Activated CD8-positive, alpha-beta T cell treated with anti-CD3 and anti-CD28 coated beads, Interleukin-2, amount 10 ng/mL, durations not matched to agents 7 days and 5 days (primary cell): ENCODE measurements at regions not wholly inside any gene's neighbourhood (a gene's known extent, or its start where the extent isn't known, plus 50 kb on each side); places are given as distances from the start of the nearest gene placed in this dataset.

ENCODE experiments used
- ATAC-seq: fragments of 150-1000 bp; cut with Tn5 transposase; one replicate; pipeline ENCODE4 v1.10.0; 2021; ENCODE audit warnings: moderate library complexity
- CTCF ChIA-PET: fragments of 350-600 bp; sonication (Branson Sonifier 250); formaldehyde crosslinking; loops from one replicate; lab custom pipeline; 2021; ENCODE audit warnings: antibody characterized with exemption; lab: Charles Lee
- POLR2A ChIA-PET: fragments of 350-600 bp; sonication (Branson Sonifier 250); formaldehyde crosslinking; loops from one replicate; lab custom pipeline; 2021; ENCODE audit warnings: antibody characterized with exemption; lab: Charles Lee
- DNase-seq: peaks from one replicate; pipeline ENCODE4 v3.0.0-alpha.2; 2020
- H3K27ac Mint-ChIP-seq: one replicate; pipeline ENCODE4 v1.8.0; 2021; ENCODE audit warnings: mild to moderate bottlenecking, mixed read lengths
- H3K27me3 Mint-ChIP-seq: one replicate; pipeline ENCODE4 v1.8.0; 2021; ENCODE audit warnings: low read depth, mixed read lengths
- H3K36me3 Mint-ChIP-seq: one replicate; pipeline ENCODE4 v1.8.0; 2021; ENCODE audit warnings: low read depth, mixed read lengths
- H3K4me1 Mint-ChIP-seq: one replicate; pipeline ENCODE4 v1.8.0; 2021; ENCODE audit warnings: low read depth, mixed read lengths
- H3K4me3 Mint-ChIP-seq: one replicate; pipeline ENCODE4 v1.8.0; 2021; ENCODE audit warnings: mild to moderate bottlenecking, mixed read lengths
- H3K9me3 Mint-ChIP-seq: one replicate; pipeline ENCODE4 v1.8.0; 2022; ENCODE audit warnings: mixed read lengths; ENCODE audit not compliant: insufficient read depth

DNA sequence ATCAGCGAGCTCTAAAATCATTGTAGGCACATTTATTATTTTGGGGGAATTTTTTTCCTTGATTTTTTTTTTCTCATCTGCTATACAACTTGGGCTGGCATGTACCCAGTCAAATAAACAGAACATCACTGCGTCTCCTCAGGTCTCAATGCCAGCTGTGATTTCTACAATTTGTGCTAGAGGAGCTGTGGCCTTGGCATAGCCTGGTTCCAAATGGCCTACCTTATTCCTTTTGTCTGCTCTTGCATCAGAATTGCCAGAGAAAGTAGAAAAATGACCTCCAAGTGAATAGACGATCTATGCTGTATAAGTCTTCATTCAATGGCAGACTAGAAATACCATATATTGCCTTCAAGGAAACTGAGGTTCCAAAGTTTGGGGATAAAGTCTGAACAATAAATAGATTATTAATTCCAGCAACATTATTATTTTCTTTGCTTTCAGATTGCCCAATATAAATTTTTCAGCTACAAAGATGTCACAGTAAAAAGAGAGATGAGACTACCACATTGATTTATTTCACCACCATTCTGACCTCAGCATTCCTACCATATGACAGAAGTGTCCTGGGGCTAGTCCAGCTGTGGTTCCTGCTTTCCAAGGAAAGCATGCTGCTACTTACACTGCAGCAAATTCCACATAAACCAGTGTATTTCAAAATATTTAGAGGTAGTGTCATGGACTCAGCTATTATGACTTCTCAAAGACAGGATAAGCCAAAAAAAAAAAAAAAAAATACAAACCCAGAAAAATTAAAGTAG is 493.9 kb upstream of the ZNF385D start:
- no peaks in the 10 kb centered on the region for H3K9me3 Mint-ChIP-seq
- DNase-seq = no peak
- ChIA-PET POLR2A (no interaction called here), CTCF (no interaction called here)
- no peak overlapping the region for H3K4me3 Mint-ChIP-seq
- H3K27ac Mint-ChIP-seq = no peak overlapping the region
- no peaks in the 10 kb centered on the region for H3K36me3 Mint-ChIP-seq
- no peaks in the 10 kb centered on the region for H3K27me3 Mint-ChIP-seq
- H3K4me1 Mint-ChIP-seq = no peaks in the 10 kb centered on the region
- no peak for ATAC-seq

DNA sequence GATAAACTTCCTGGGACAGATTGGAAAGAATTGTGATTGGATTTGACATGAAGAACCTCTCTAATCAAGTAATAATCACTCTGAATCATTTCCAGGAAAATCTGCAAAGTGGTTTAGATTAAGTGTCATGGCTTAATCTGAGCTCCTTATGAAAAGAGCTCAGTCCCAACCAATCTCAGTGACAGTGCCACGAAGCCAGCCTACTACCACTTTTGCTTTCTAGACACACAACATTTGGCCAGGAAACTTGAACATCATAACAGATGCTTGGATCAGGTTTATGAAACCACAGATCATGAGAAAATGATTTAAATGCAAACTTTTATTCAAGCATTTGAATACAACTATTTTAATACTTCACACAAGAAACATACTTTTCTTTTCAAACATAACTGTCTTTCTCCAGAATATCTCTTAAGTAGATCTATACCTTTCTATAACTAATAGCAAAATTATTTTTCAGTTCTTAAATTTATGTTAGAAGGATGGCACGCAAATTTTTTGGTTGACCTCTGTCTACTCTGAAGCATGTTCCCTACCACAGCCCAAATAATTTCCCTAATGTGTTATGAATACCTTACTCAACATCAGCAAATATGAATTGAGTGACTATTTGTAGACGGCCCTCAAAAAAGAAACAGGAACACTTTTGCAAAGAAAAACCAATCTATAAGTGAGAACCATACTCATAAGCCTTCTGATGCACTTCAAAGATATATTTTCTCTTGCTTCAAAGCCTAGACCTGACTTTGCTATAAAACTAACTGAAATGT is 495.0 kb upstream of the ZNF385D start:
- DNase-seq (no peak), ATAC-seq (no peak)
- POLR2A ChIA-PET = no interaction called here
- Mint-ChIP-seq H3K36me3 (no peaks in the 10 kb centered on the region), H3K27me3 (no peaks in the 10 kb centered on the region), H3K27ac (no peak overlapping the region), H3K4me1 (no peaks in the 10 kb centered on the region), H3K4me3 (no peak overlapping the region), H3K9me3 (no peaks in the 10 kb centered on the region)
- CTCF ChIA-PET = no interaction called here

DNA sequence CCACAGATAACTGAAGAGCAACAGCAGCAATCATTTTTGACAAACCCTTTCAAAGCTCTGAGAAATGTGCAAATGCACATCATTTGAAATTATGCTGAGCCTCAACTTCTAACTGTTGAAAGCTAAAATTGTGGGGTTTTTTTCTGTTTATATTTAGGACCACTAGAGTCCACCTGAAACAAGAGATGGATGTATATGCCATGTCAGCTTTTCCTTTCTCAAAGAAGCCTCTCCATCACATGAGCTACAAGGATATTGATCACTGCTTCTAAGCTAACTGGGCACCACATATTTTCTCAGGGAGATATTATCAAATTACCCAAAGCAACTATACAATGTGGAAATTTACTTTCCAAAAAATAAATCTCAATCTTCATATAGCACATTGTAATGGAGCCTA is 498.6 kb upstream of the ZNF385D start:
- no peaks in the 10 kb centered on the region for H3K9me3 Mint-ChIP-seq
- no peaks in the 10 kb centered on the region for H3K36me3 Mint-ChIP-seq
- H3K27ac Mint-ChIP-seq = no peak overlapping the region
- DNase-seq (no peak), ATAC-seq (no peak)
- H3K27me3 Mint-ChIP-seq = no peaks in the 10 kb centered on the region
- ChIA-PET POLR2A (no interaction called here), CTCF (no interaction called here)
- no peak overlapping the region for H3K4me3 Mint-ChIP-seq
- no peaks in the 10 kb centered on the region for H3K4me1 Mint-ChIP-seq

DNA sequence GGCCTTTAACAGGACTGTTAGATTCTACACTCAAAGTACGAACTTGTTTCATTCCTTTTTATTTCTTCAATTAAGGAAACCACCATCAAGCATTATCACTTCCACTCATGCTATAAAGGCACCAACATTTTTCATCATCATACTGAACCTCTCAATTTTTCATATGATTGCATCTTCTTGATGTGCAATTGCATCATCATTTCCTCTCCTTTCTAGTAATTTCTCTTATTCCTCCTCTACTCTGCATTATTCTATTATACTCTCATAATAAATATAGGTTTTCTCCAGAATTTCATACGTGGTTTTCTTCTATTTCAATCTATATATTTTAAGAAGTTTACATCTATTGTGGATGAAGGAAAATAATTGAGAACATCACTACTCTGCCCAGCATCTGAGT is 506.2 kb upstream of the ZNF385D start:
- Mint-ChIP-seq H3K4me1 (no peaks in the 10 kb centered on the region), H3K9me3 (no peaks in the 10 kb centered on the region), H3K27ac (no peak overlapping the region), H3K4me3 (no peak overlapping the region), H3K27me3 (no peaks in the 10 kb centered on the region), H3K36me3 (no peaks in the 10 kb centered on the region)
- CTCF ChIA-PET = no interaction called here
- DNase-seq = no peak
- POLR2A ChIA-PET = no interaction called here
- no peak for ATAC-seq

DNA sequence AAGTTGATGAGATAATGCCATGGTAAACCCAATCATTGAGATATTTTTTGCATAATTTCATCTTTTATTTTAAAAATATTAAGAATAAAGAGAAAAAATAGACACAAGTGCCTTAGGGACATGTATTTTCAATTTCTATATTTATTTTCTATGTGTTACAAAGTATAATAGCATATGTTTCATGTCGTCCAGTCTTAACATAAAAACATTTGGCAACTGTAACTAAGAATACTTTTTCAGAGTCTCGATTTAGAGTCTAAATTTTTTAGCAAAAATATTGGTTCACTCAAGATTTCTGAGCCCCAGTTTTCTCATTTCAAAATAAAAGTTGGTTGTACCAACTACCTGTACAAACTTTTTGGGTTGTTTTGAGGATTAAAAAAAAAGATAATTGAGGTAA is 511.4 kb upstream of the ZNF385D start:
- no peak overlapping the region for H3K27ac Mint-ChIP-seq
- no peaks in the 10 kb centered on the region for H3K9me3 Mint-ChIP-seq
- H3K27me3 Mint-ChIP-seq = no peaks in the 10 kb centered on the region
- H3K36me3 Mint-ChIP-seq = no peaks in the 10 kb centered on the region
- no peak for ATAC-seq
- ChIA-PET CTCF (no interaction called here), POLR2A (no interaction called here)
- no peak overlapping the region for H3K4me3 Mint-ChIP-seq
- no peaks in the 10 kb centered on the region for H3K4me1 Mint-ChIP-seq
- no peak for DNase-seq

DNA sequence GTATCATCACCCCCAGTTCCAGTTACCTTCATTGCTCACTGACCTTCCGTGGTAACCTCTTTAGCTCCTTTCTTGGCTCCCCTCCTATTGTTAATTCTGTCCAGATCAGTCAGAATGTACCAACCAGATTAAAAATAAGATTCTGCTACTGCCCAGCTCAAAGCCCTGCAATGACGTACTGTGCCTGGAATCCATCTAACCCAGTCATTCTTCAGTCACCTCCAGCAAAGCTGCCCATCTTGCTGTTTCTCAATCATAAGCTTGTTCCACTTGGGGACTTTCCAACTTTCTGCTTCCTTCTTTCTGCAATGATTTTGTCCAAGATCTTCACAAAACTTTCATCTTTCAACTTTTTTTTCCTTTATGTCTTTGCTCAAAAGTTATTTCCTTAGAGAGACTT is 512.0 kb upstream of the ZNF385D start:
- Mint-ChIP-seq H3K27ac (no peak overlapping the region), H3K9me3 (no peaks in the 10 kb centered on the region)
- DNase-seq = no peak

DNA sequence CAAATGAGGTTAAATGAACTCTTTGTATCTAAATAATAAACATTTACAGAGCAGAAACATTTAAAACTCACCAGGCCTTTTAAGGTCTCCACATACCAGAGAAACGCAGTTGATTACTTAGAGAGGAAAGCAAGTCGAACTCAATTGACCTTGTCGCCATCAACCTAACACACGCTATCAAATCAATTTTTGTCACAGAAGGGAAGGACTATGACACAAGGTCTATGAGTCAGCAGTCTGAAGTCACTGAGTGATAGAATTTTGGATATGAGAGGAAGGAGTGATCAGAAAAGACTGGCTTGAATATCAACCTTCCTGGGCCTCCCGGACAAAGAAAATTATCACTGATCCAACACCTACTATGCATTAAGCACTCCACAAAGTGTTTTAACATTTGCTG is 514.4 kb upstream of the ZNF385D start:
- H3K9me3 Mint-ChIP-seq = no peaks in the 10 kb centered on the region
- no peak for ATAC-seq
- no peaks in the 10 kb centered on the region for H3K4me1 Mint-ChIP-seq
- ChIA-PET POLR2A (no interaction called here), CTCF (no interaction called here)
- no peak for DNase-seq
- no peak overlapping the region for H3K27ac Mint-ChIP-seq
- H3K4me3 Mint-ChIP-seq = no peak overlapping the region
- H3K36me3 Mint-ChIP-seq = no peaks in the 10 kb centered on the region
- H3K27me3 Mint-ChIP-seq = no peaks in the 10 kb centered on the region

More for the DNA sequence above, 512.0 kb upstream of the ZNF385D start:
- ChIA-PET CTCF (no interaction called here), POLR2A (no interaction called here)
- Mint-ChIP-seq H3K36me3 (no peaks in the 10 kb centered on the region), H3K4me3 (no peak overlapping the region), H3K27me3 (no peaks in the 10 kb centered on the region), H3K4me1 (no peaks in the 10 kb centered on the region)
- no peak for ATAC-seq

DNA sequence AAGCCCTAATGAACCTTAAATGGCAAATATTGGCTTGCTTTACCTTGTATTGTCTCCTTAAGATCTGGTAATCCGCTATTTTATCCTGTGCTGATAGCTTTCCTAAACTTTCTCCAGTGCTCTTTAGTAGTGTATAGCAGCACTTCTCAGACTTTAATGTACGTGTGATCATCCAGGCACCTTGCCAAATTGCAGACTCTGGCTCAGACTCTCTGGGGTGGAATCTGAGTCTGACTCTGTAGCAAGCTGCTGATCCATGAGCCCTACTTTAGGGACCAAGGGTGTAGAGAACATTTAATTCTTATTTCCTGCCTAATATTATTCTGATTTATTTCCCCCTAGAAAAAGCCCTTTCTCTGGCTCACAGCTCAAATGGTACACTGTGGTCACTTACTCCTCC is 518.8 kb upstream of the ZNF385D start:
- ATAC-seq = no peak
- Mint-ChIP-seq H3K36me3 (no peaks in the 10 kb centered on the region), H3K4me3 (no peak overlapping the region), H3K9me3 (no peaks in the 10 kb centered on the region), H3K4me1 (no peaks in the 10 kb centered on the region), H3K27me3 (no peaks in the 10 kb centered on the region), H3K27ac (no peak overlapping the region)
- no peak for DNase-seq
- CTCF ChIA-PET = no interaction called here
- POLR2A ChIA-PET = no interaction called here

DNA sequence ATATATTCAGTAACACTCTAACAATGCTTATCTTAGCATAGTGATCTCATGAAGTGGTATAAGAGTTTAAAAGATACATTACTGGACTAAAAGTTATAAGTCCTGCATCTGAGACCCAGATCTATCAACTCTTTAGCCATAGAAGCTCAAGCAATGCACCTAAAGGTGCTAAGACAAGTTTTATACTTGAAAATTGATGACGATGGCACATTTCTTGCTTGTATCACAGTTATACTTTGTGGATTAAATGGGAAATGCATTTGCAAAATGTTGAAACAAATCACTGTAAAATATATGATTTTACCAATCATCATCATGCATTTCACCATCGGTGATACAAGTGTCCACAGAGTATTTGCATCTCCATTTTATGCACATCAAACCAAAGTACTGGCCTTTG is 525.3 kb upstream of the ZNF385D start:
- no peak for ATAC-seq
- Mint-ChIP-seq H3K4me1 (no peaks in the 10 kb centered on the region), H3K36me3 (no peaks in the 10 kb centered on the region), H3K27ac (no peak overlapping the region), H3K4me3 (no peak overlapping the region), H3K27me3 (no peaks in the 10 kb centered on the region), H3K9me3 (no peaks in the 10 kb centered on the region)
- ChIA-PET CTCF (no interaction called here), POLR2A (no interaction called here)
- no peak for DNase-seq

DNA sequence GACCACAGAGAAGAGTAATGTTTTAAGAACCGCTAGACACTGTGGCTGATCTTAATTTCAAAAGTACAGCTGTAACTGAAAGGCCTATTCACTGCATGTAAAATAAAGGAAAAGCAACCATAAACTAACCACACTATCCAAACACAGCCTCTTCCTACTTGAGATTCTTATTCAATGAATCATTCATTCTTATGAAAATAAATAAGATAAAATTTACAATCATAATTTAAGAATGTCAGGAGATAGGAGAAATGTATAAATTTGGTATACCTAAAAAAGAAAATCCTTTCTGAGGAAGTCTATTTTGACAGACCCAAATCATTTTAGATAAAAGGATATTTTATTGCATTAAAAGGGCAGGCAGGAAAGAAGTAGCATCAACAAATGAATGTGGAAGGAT is 533.5 kb upstream of the ZNF385D start:
- Mint-ChIP-seq H3K4me1 (no peaks in the 10 kb centered on the region), H3K27ac (no peak overlapping the region), H3K27me3 (no peaks in the 10 kb centered on the region), H3K4me3 (no peak overlapping the region), H3K9me3 (no peaks in the 10 kb centered on the region), H3K36me3 (no peaks in the 10 kb centered on the region)
- POLR2A ChIA-PET = no interaction called here
- no peak for DNase-seq
- ATAC-seq = no peak
- CTCF ChIA-PET = no interaction called here

DNA sequence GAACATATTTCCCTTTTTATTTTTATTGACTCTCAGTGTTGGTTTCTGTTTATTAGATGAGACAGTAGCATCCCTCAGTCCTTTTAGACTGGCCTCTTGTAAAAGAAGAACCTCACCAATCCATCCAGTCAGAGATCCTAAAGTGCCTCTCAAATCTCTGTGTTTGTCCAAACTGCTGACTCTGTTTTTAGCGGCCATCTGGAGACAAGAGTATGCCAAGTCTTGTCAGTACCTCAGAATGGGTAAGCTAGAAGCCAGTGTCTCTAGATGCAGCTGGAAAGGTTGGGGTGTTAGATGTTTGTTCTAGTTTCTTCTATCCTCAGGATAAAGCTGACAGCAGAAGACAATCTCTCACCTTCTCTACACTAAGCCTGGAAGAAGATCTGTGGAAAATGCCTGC is 537.7 kb upstream of the ZNF385D start:
- no peak for DNase-seq
- Mint-ChIP-seq H3K4me3 (no peak overlapping the region), H3K36me3 (no peaks in the 10 kb centered on the region), H3K9me3 (no peaks in the 10 kb centered on the region), H3K4me1 (no peaks in the 10 kb centered on the region), H3K27me3 (no peaks in the 10 kb centered on the region), H3K27ac (no peak overlapping the region)
- CTCF ChIA-PET = no interaction called here
- ATAC-seq = no peak
- POLR2A ChIA-PET = no interaction called here

DNA sequence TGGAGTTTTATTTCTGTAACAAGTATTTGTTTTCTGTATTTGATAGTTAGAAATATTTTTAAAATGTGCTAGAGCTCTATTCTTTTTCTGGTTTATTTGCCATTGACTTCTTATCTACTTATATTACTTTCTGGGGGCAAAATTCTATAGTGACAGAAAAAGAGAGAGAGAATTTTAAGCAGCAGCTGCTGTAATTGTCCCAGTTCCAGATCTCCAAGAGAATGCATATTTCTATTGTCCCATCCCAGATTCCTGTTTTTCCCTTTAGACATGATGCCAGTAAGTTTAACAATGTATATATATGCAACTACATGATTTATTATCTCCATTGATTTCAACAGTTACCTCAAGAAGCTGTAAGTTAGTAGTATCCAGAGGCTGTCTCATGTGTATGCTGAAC is 541.7 kb upstream of the ZNF385D start:
- Mint-ChIP-seq H3K4me1 (no peaks in the 10 kb centered on the region), H3K9me3 (no peaks in the 10 kb centered on the region), H3K27me3 (no peaks in the 10 kb centered on the region), H3K36me3 (no peaks in the 10 kb centered on the region), H3K4me3 (no peak overlapping the region), H3K27ac (no peak overlapping the region)
- DNase-seq (no peak), ATAC-seq (no peak)
- POLR2A ChIA-PET = no interaction called here
- CTCF ChIA-PET = no interaction called here
